Spinal cord (tissue), 9 donors: ENCODE measurements at regions not wholly inside any gene's neighbourhood (a gene's known extent, or its start where the extent isn't known, plus 50 kb on each side); places are given as distances from the start of the nearest gene placed in this dataset.

ENCODE experiments used
- DNase-seq, 6 donors: peaks; one replicate each; pipeline versions ENCODE4 v3.0.0 to v3.0.0-alpha.2; 2013 to 2015; ENCODE audit warnings: low spot score in 6 of 6, low read depth in 4 of 6
- H3K27ac ChIP-seq: one replicate; pipeline ENCODE4 v1.5.1; 2013; ENCODE audit warnings: low read depth, low read length, control low read depth
- H3K27me3 ChIP-seq: one replicate; pipeline ENCODE4 v1.6.1; 2013; ENCODE audit warnings: low read length; ENCODE audit not compliant: control insufficient read depth, insufficient read depth
- H3K36me3 ChIP-seq: one replicate; pipeline ENCODE4 v1.6.1; 2013; ENCODE audit warnings: low read length; ENCODE audit not compliant: control insufficient read depth, insufficient read depth
- H3K4me1 ChIP-seq: one replicate; pipeline ENCODE4 v1.6.1; 2013; ENCODE audit warnings: low read length; ENCODE audit not compliant: control insufficient read depth, insufficient read depth
- H3K4me3 ChIP-seq: one replicate; pipeline ENCODE4 v1.5.1; 2013; ENCODE audit warnings: low read depth, low read length, control low read depth
- H3K9me3 ChIP-seq: one replicate; pipeline ENCODE4 v1.6.1; 2013; ENCODE audit warnings: low read length; ENCODE audit not compliant: control insufficient read depth, insufficient read depth
- WGBS: methylation state at CpG from one replicate; pipeline ENCODE4 v1.1.5; 2013; ENCODE audit warnings: missing lambda C conversion rate; ENCODE audit not compliant: insufficient coverage; 5-methylcytosine and 5-hydroxymethylcytosine counted together
- donor health status: healthy.

DNA sequence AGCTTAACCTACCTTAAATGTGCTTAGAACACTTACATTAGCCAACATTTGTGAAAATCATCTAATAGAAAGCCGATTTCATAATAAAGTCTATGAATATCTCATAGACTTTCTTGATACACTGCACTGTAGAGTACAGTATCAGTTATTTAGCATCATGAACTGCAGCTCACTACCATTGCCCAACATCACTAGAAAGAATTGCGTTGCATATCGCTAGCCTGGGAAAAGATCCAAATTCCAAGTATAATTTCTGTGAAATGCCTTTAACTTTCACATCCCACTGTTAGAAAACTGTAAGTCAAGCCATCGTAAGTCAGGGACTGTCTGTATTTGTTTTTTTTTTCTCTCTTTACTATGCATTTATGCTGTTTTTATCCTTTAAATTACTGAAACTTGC lies 918.6 kb upstream of the PABPC4L start:
- no peaks in the 10 kb centered on the region for H3K9me3 ChIP-seq
- 81% methylated on average over 3 of the region's 4 CpGs for WGBS
- no peak overlapping the region for H3K27ac ChIP-seq
- H3K27me3 ChIP-seq = no peaks in the 10 kb centered on the region
- H3K36me3 ChIP-seq = no peaks in the 10 kb centered on the region
- peak in 2 of 6 donors; percentile 25 to 51 for DNase-seq
- no peak overlapping the region for H3K4me3 ChIP-seq
- H3K4me1 ChIP-seq = no peaks in the 10 kb centered on the region

DNA sequence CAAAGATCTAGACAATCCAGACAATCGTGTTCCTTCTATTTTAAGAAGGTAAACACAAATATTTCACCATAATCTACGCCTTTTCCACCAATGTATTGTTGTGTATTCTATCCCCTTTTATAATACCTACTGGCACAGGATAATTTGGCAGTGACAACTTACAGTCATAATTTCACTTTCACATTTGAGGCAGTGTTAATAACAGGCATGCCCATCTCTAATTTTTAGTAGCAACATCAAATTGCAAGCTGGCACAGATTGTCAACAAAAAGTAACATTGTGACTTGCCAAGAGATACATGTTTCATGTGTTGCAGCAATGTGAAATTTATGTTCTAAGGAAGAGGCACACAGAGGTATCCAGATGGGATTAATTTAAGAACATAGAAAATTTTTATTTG lies 912.5 kb upstream of the PABPC4L start:
- Histone ChIP-seq H3K36me3 (no peaks in the 10 kb centered on the region), H3K27me3 (no peaks in the 10 kb centered on the region), H3K4me1 (no peaks in the 10 kb centered on the region), H3K9me3 (no peaks in the 10 kb centered on the region), H3K4me3 (no peak overlapping the region), H3K27ac (no peak overlapping the region)
- DNase-seq = peak in 1 of 6 donors; percentile 10
- no CpG with 5 or more reads among the region's 2 CpGs for WGBS

DNA sequence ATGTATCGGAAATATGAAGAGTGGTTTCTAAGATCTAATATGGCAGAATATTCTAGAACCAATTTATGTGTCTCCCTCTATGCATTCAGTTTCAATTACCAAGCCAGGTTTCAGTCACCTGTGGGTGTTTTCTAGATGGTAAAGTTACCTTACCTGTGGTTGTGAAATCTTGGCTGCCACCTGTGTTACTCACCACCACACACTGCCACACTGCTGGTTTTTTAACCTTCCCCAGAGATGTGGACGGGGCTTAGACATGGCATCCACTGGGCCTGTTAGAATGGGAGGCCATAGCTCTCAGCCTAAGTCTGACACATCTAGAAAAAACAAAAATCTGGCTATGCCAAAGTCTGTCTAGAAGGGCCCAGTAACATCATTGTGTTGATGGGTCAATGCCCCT lies 896.5 kb upstream of the PABPC4L start:
- H3K27me3 ChIP-seq = no peaks in the 10 kb centered on the region
- H3K4me3 ChIP-seq = no peak overlapping the region
- DNase-seq = no peak
- no peaks in the 10 kb centered on the region for H3K9me3 ChIP-seq
- no peak overlapping the region for H3K27ac ChIP-seq
- H3K4me1 ChIP-seq = no peaks in the 10 kb centered on the region
- H3K36me3 ChIP-seq = no peaks in the 10 kb centered on the region
- 100% methylated on average over 1 of the region's 2 CpGs for WGBS

DNA sequence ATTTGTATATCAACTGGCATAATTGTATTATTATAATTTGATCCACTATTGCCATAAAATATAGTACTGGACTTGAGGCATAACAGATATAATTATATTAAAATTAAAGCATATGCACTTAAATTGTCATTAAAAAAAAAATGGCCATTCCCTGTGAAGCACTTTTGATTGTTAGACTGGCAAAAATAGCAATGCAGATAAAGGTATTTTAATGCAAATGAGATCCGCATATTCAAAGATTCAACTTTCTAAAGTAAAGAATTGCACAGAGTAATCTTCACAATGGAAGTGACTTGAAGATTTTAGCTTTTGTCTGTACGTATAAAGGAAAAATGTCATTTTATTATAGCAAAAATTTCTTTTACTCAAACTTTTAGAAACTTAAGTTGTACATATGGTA lies 871.8 kb upstream of the PABPC4L start:
- Histone ChIP-seq H3K36me3 (no peaks in the 10 kb centered on the region), H3K4me3 (no peak overlapping the region), H3K27me3 (no peaks in the 10 kb centered on the region), H3K9me3 (no peaks in the 10 kb centered on the region), H3K4me1 (no peaks in the 10 kb centered on the region), H3K27ac (no peak overlapping the region)
- DNase-seq = no peak
- no CpG with 5 or more reads among the region's 2 CpGs for WGBS

DNA sequence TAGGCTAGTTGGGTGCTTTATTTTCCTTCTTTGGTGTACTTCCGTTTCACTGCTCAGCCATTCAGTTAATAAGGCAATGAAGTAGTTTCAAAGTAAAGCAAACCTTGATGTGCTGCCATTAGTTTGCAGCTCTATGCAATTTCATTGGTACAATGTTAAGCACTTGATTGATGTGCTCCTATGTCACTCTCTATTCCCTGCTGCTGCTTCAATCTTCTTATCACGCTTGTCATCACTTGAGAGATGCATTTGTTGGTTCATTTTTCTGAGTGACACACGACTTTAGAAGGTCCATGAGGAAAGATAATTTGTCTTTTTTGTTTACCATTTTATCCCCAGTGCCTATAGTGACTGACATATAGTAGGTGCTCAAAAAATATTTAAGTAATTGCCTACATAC lies 871.0 kb upstream of the PABPC4L start:
- no peak for DNase-seq
- H3K27ac ChIP-seq = no peak overlapping the region
- no peaks in the 10 kb centered on the region for H3K9me3 ChIP-seq
- H3K4me1 ChIP-seq = no peaks in the 10 kb centered on the region
- H3K36me3 ChIP-seq = no peaks in the 10 kb centered on the region
- H3K27me3 ChIP-seq = no peaks in the 10 kb centered on the region
- no peak overlapping the region for H3K4me3 ChIP-seq
- 40% methylated on average over 1 of the region's 3 CpGs for WGBS

DNA sequence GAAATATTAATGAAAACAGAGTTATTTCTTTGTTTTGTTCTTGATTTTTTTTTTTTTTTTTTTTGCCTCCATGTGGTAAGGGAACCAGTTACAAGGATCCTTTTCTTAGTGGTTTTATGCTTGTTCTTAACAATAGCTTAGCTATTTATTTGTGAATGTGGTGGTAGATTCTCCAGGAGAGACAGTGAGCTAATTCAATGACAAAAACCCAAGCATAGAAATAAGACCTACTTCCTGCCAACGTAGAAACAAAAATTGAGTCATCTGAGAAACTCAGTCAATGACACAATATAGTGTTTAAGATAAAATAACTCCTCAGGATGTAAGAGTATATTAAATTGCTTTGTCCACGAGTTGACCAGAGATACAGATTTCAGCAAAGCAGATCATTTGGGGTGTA lies 863.8 kb upstream of the PABPC4L start:
- Histone ChIP-seq H3K27me3 (no peaks in the 10 kb centered on the region), H3K4me3 (no peak overlapping the region), H3K36me3 (no peaks in the 10 kb centered on the region), H3K27ac (no peak overlapping the region), H3K4me1 (no peaks in the 10 kb centered on the region), H3K9me3 (no peaks in the 10 kb centered on the region)
- WGBS = no CpG with 5 or more reads among the region's 2 CpGs
- DNase-seq = no peak

DNA sequence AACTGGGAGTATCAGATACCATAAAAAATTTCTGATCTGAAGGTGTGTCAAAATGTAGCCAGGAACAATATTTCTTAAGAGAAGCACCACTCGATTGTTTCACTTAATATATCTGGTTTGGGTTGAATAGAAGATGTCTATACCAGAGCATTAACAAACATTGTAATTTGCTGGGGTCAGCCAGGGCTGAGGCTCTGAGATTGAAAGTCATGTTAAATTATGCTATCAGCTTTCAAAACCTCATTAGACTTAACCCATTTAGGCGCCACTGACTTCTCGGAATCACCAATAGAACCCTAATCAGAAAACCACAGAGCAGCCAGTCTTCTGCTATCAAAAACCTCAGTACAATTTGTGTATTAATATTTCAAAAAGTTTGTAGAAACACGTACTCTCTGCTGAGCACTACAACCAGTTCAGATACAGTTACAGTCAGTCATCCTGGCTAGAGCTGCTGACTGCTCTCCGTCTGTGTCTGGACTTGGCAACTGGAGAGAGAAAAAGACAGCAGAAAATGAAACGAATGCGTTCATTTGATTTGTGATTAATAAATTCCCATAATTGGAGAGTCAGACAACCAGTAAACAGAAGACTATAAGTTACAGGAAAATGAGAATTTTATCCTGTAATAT lies 848.6 kb upstream of the PABPC4L start:
- H3K9me3 ChIP-seq = peaks cover 1% of the 10 kb centered on the region
- WGBS = no CpG with 5 or more reads among the region's 7 CpGs
- no peak overlapping the region for H3K4me3 ChIP-seq
- peak in 1 of 6 donors; percentile 18 for DNase-seq
- H3K36me3 ChIP-seq = no peaks in the 10 kb centered on the region
- no peak overlapping the region for H3K27ac ChIP-seq
- H3K4me1 ChIP-seq = no peaks in the 10 kb centered on the region
- H3K27me3 ChIP-seq = no peaks in the 10 kb centered on the region

DNA sequence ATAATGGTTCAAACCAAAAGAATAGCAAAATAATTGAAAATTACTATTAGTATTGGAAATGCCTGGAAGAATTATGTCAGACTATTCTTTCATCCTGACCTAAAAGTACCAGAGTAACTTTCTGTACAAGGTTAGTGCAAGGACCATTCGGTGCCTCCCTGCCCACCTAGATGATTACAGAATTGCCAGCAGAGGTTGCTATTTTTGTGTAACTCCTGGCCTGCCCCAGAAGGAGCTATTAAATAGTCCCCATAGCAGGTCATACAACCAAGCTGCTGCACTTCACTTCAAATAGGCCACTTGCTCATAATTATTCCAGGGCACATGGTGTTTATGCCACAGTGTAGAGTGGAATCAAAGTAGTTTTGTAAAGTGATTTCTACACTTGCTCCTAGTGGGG lies 831.1 kb upstream of the PABPC4L start:
- no peaks in the 10 kb centered on the region for H3K4me1 ChIP-seq
- DNase-seq = peak in 1 of 6 donors; percentile 43
- WGBS = 90% methylated on average over 1 of the region's 1 CpG
- H3K36me3 ChIP-seq = no peaks in the 10 kb centered on the region
- no peaks in the 10 kb centered on the region for H3K9me3 ChIP-seq
- H3K4me3 ChIP-seq = no peak overlapping the region
- H3K27me3 ChIP-seq = no peaks in the 10 kb centered on the region
- H3K27ac ChIP-seq = no peak overlapping the region

DNA sequence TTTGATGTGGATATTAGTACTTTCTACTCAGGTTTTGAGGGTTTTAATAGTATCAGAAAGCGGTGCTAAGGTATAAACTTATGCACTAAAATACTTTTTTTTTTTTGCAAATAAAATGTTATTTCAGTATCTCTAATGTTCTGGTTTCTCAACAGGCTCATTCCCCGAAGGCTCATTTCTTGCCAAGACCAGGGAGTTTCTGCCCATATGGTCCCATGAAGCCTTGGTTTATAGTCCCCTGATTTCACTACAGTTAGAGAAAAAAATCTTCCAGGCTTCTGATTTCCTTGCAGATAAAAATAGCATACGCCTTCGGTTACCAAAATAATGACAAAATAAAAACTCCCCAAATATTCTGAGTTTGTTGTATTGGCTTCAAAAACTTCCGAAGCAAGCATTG lies 814.2 kb upstream of the PABPC4L start:
- DNase-seq = peak in 1 of 6 donors; percentile 70
- Histone ChIP-seq H3K27me3 (no peaks in the 10 kb centered on the region), H3K9me3 (no peaks in the 10 kb centered on the region), H3K27ac (no peak overlapping the region), H3K36me3 (no peaks in the 10 kb centered on the region), H3K4me1 (no peaks in the 10 kb centered on the region), H3K4me3 (no peak overlapping the region)
- no CpG with 5 or more reads among the region's 5 CpGs for WGBS

DNA sequence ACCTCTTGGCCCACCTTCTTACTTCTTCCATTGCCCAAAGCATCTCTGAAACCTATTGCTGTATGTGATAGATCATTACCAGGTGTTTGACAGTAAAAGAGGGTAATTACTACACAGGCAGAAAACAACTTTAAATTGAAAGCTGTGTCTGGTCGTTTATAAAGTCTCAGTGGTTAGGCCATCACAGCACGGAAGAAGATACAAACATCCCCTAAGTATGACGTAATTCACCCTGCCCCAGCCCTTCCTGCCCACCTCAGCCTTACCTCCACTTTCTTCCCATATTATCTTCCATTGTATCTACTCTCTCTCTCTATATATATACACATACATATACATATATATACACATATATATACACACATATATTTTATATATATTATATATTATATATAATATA lies 805.8 kb upstream of the PABPC4L start:
- no peaks in the 10 kb centered on the region for H3K9me3 ChIP-seq
- no peak overlapping the region for H3K4me3 ChIP-seq

More for the DNA sequence above, 805.8 kb upstream of the PABPC4L start:
- Histone ChIP-seq H3K27ac (no peak overlapping the region), H3K27me3 (no peaks in the 10 kb centered on the region), H3K4me1 (no peaks in the 10 kb centered on the region), H3K36me3 (no peaks in the 10 kb centered on the region)
- 100% methylated on average over 2 of the region's 3 CpGs for WGBS
- no peak for DNase-seq
